ENCODE measurements at regions not wholly inside any gene's neighbourhood (a gene's known extent, or its start where the extent isn't known, plus 50 kb on each side); places are given as distances from the start of the nearest gene placed in this dataset.

GRCh38 chr16:10296956-10297340 is 88.9 kb upstream of the ATF7IP2 start:
- DNase-seq, result no peak
- no peak for TF ChIP-seq GATA1 (IDR thresholded peaks at IDR 0.05; ENCODE audit: low read depth, low read length)
- TF ChIP-seq POLR2A (IDR thresholded peaks at IDR 0.05; ENCODE audit: low read length), result no peak

- DNase-seq, result no peak
- TF ChIP-seq POLR2A (IDR thresholded peaks at IDR 0.05; ENCODE audit: low read length) (no peak), GATA1 (IDR thresholded peaks at IDR 0.05; ENCODE audit: low read depth, low read length) (no peak)
Measured at GRCh38 chr16:10297341-10298006, 88.4 kb upstream of the ATF7IP2 start.

- no peak for DNase-seq
- TF ChIP-seq GATA1 (IDR thresholded peaks at IDR 0.05; ENCODE audit: low read depth, low read length), result no peak
- TF ChIP-seq POLR2A (IDR thresholded peaks at IDR 0.05; ENCODE audit: low read length), result no peak
Measured at GRCh38 chr16:10300905-10301304, 85.0 kb upstream of the ATF7IP2 start.

GRCh38 chr16:10301547-10301946 is 84.3 kb upstream of the ATF7IP2 start:
- peak in 1 of 2 experiments; percentile 22 for DNase-seq

GRCh38 chr16:10305912-10306311 is 79.9 kb upstream of the ATF7IP2 start:
- no peak for TF ChIP-seq GATA1 (IDR thresholded peaks at IDR 0.05; ENCODE audit: low read depth, low read length)
- TF ChIP-seq POLR2A (IDR thresholded peaks at IDR 0.05; ENCODE audit: low read length), result no peak
- DNase-seq, result no peak

- TF ChIP-seq POLR2A (IDR thresholded peaks at IDR 0.05; ENCODE audit: low read length) (no peak), GATA1 (IDR thresholded peaks at IDR 0.05; ENCODE audit: low read depth, low read length) (no peak)
- no peak for DNase-seq
Measured at GRCh38 chr16:10308305-10309193, 77.3 kb upstream of the ATF7IP2 start.

- no peak for TF ChIP-seq POLR2A (IDR thresholded peaks at IDR 0.05; ENCODE audit: low read length)
- TF ChIP-seq GATA1 (IDR thresholded peaks at IDR 0.05; ENCODE audit: low read depth, low read length), result no peak
- DNase-seq, result no peak
Measured at GRCh38 chr16:10309271-10309932, 76.5 kb upstream of the ATF7IP2 start.

GRCh38 chr16:10312008-10312407 is 73.9 kb upstream of the ATF7IP2 start:
- no peak for DNase-seq

GRCh38 chr16:10312784-10313724 is 72.8 kb upstream of the ATF7IP2 start:
- TF ChIP-seq GATA1 (IDR thresholded peaks at IDR 0.05; ENCODE audit: low read depth, low read length), result no peak
- TF ChIP-seq POLR2A (IDR thresholded peaks at IDR 0.05; ENCODE audit: low read length), result no peak
- no peak for DNase-seq

More at GRCh38 chr16:10312008-10312407, 73.9 kb upstream of the ATF7IP2 start:
- TF ChIP-seq POLR2A (IDR thresholded peaks at IDR 0.05; ENCODE audit: low read length) (no peak), GATA1 (IDR thresholded peaks at IDR 0.05; ENCODE audit: low read depth, low read length) (no peak)

GRCh38 chr16:10314317-10314716 is 71.5 kb upstream of the ATF7IP2 start:
- DNase-seq, result no peak

GRCh38 chr16:10314811-10315210 is 71.0 kb upstream of the ATF7IP2 start:
- DNase-seq, result peak; percentile 14 to 18

More at GRCh38 chr16:10314317-10314716, 71.5 kb upstream of the ATF7IP2 start:
- no peak for TF ChIP-seq GATA1 (IDR thresholded peaks at IDR 0.05; ENCODE audit: low read depth, low read length)
- no peak for TF ChIP-seq POLR2A (IDR thresholded peaks at IDR 0.05; ENCODE audit: low read length)

GRCh38 chr16:10317425-10318001 is 68.3 kb upstream of the ATF7IP2 start:
- no peak for TF ChIP-seq POLR2A (IDR thresholded peaks at IDR 0.05; ENCODE audit: low read length)
- TF ChIP-seq GATA1 (IDR thresholded peaks at IDR 0.05; ENCODE audit: low read depth, low read length), result no peak
- no peak for DNase-seq

More at GRCh38 chr16:10314811-10315210, 71.0 kb upstream of the ATF7IP2 start:
- TF ChIP-seq POLR2A (IDR thresholded peaks at IDR 0.05; ENCODE audit: low read length), result no peak
- TF ChIP-seq GATA1 (IDR thresholded peaks at IDR 0.05; ENCODE audit: low read depth, low read length), result no peak

All from erythroblast (primary cell).